IMR-90 (cell line): ENCODE measurements at regions not wholly inside any gene's neighbourhood (a gene's known extent, or its start where the extent isn't known, plus 50 kb on each side); places are given as distances from the start of the nearest gene placed in this dataset.

Experiments
- ATAC-seq: fragments of 200-7000 bp; cut with Tn5 transposase; 2 replicates; pipeline ENCODE4 v1.9.1; 2020; ENCODE audit warnings: low read depth, mild to moderate bottlenecking, moderate library complexity
- BruUV-seq: library from RNA; stranded (reverse); fragments of 400-500 nt; replicated peaks from 2 replicates; lab custom pipeline; 2021; lab: Mats Ljungman, UMichigan
- CTCF ChIA-PET: fragments of 300-600 bp; formaldehyde crosslinking; extraction: SDS; loops from one replicate; lab custom pipeline; 2021; ENCODE audit warnings: antibody characterized with exemption; lab: Yijun Ruan, JAX
- POLR2A ChIA-PET: fragments of 300-600 bp; sonication (Branson Sonifier 250); formaldehyde crosslinking; loops from one replicate; lab custom pipeline; 2022; ENCODE audit warnings: antibody characterized with exemption; ENCODE audit not compliant: unreplicated experiment; lab: Charles Lee
- DNase-seq: peaks from one replicate; pipeline ENCODE4 v3.0.0; 2013
- H2AFZ ChIP-seq: replicated peaks from 2 replicates; pipeline ENCODE3; 2013; ENCODE audit warnings: low read length, mild to moderate bottlenecking; ENCODE audit not compliant: poor library complexity
- H2AK5ac ChIP-seq: 2 replicates; pipeline ENCODE4 v1.6.1; 2013; ENCODE audit warnings: low read depth, low read length, inconsistent platforms
- H2AK9ac ChIP-seq: replicated peaks from 2 replicates; pipeline ENCODE3; 2013; ENCODE audit warnings: mild to moderate bottlenecking, low read depth, low read length, moderate library complexity; ENCODE audit not compliant: poor library complexity
- H2BK120ac ChIP-seq: 2 replicates; pipeline ENCODE4 v1.6.1; 2013; ENCODE audit warnings: low read depth, low read length, inconsistent platforms
- H2BK15ac ChIP-seq: 3 replicates; pipeline ENCODE4 v1.6.1; 2013; ENCODE audit warnings: low read depth, low read length, inconsistent platforms
- H2BK20ac ChIP-seq: 2 replicates; pipeline ENCODE4 v1.6.1; 2013; ENCODE audit warnings: low read depth, mild to moderate bottlenecking, inconsistent platforms, low read length, moderate library complexity
- H2BK5ac ChIP-seq: 2 replicates; pipeline ENCODE4 v1.6.1; 2013; ENCODE audit warnings: mild to moderate bottlenecking, low read depth, low read length, inconsistent platforms; ENCODE audit not compliant: poor library complexity, severe bottlenecking
- H3K14ac ChIP-seq: replicated peaks from 2 replicates; pipeline ENCODE4 v1.6.1; 2013; ENCODE audit warnings: low read depth, low read length, inconsistent platforms
- H3K18ac ChIP-seq: 2 replicates; pipeline ENCODE4 v1.6.1; 2013; ENCODE audit warnings: low read depth, low read length, control low read depth
- H3K23ac ChIP-seq: 2 replicates; pipeline ENCODE4 v1.6.1; 2013; ENCODE audit warnings: low read depth, low read length, inconsistent platforms
- H3K27ac ChIP-seq: 2 replicates; pipeline ENCODE4 v1.5.1; 2013; ENCODE audit warnings: mild to moderate bottlenecking, control low read depth, low read length; ENCODE audit not compliant: insufficient read depth
- H3K27me3 ChIP-seq: 2 replicates; pipeline ENCODE4 v1.6.1; 2013; ENCODE audit warnings: low read length; ENCODE audit not compliant: control insufficient read depth, insufficient read depth
- H3K36me3 ChIP-seq: 2 replicates; pipeline ENCODE4 v1.6.1; 2013; ENCODE audit warnings: low read length, mixed read lengths; ENCODE audit not compliant: control insufficient read depth, insufficient read depth
- H3K4ac ChIP-seq: 2 replicates; pipeline ENCODE4 v1.6.1; 2013; ENCODE audit warnings: low read depth, low read length, inconsistent platforms
- H3K4me1 ChIP-seq: 2 replicates; pipeline ENCODE4 v1.6.1; 2013; ENCODE audit warnings: low read length, mixed read lengths; ENCODE audit not compliant: control insufficient read depth, insufficient read depth
- H3K4me2 ChIP-seq: 2 replicates; pipeline ENCODE4 v1.6.1; 2013; ENCODE audit warnings: low read depth, mild to moderate bottlenecking, control low read depth, low read length, moderate library complexity
- H3K4me3 ChIP-seq: 2 replicates; pipeline ENCODE4 v1.5.1; 2013; ENCODE audit warnings: low read depth, mild to moderate bottlenecking, control low read depth, low read length, moderate library complexity; ENCODE audit not compliant: insufficient read depth
- H3K56ac ChIP-seq: 2 replicates; pipeline ENCODE4 v1.6.1; 2013; ENCODE audit warnings: low read length, inconsistent platforms; ENCODE audit not compliant: insufficient read depth; ENCODE audit errors: extremely low read depth
- H3K79me1 ChIP-seq, 2 experiments: 2 replicates each; pipeline ENCODE4 v1.6.1; 2013; ENCODE audit warnings: low read length in 2 of 2, inconsistent platforms in 1 of 2, low read depth in 1 of 2
- H3K9ac ChIP-seq: 2 replicates; pipeline ENCODE4 v1.6.1; 2013; ENCODE audit warnings: low read depth, low read length, control low read depth
- H3K9me1 ChIP-seq: 2 replicates; pipeline ENCODE4 v1.6.1; 2013; ENCODE audit warnings: low read length, inconsistent platforms; ENCODE audit not compliant: insufficient read depth
- H3K9me3 ChIP-seq: 2 replicates; pipeline ENCODE4 v1.6.1; 2013; ENCODE audit warnings: low read length; ENCODE audit not compliant: control insufficient read depth, insufficient read depth
- H4K20me1 ChIP-seq: 2 replicates; pipeline ENCODE4 v1.6.1; 2013; ENCODE audit warnings: low read length, inconsistent platforms; ENCODE audit not compliant: insufficient read depth
- H4K5ac ChIP-seq: 2 replicates; pipeline ENCODE4 v1.6.1; 2013; ENCODE audit warnings: mild to moderate bottlenecking, low read depth, low read length, control low read depth
- H4K8ac ChIP-seq, 2 experiments: 2 replicates each; pipeline ENCODE4 v1.6.1; 2013; ENCODE audit warnings: low read depth in 2 of 2, low read length in 2 of 2, control low read depth in 1 of 2, inconsistent platforms in 1 of 2
- H4K91ac ChIP-seq: 2 replicates; pipeline ENCODE4 v1.6.1; 2013; ENCODE audit warnings: low read depth, low read length, inconsistent platforms; ENCODE audit not compliant: insufficient read depth
- CEBPB ChIP-seq: IDR thresholded peaks from 2 replicates; pipeline ENCODE4 v1.6.1; 2012; ENCODE audit warnings: low read depth, low read length, improper control_type of control experiment
- MAFK ChIP-seq: IDR thresholded peaks from 2 replicates; pipeline ENCODE4 v1.6.1; 2012; ENCODE audit warnings: low read depth, low read length, improper control_type of control experiment
- RAD21 ChIP-seq: IDR thresholded peaks from 2 replicates; pipeline ENCODE4 v1.6.1; 2012; ENCODE audit warnings: low read length, improper control_type of control experiment
- RFX5 ChIP-seq: IDR thresholded peaks from 2 replicates; pipeline ENCODE4 v1.8.0; 2012; ENCODE audit warnings: low read depth, mild to moderate bottlenecking, low read length, moderate library complexity
- SMC3 ChIP-seq: fragments of 150-350 bp; IDR thresholded peaks from 2 replicates; pipeline ENCODE4 v1.6.1; 2016; ENCODE audit warnings: low read depth, mild to moderate bottlenecking, antibody characterized with exemption, low read length, moderate library complexity
- whole genome bisulfite sequencing, 2 experiments: methylation state at CpG; one replicate each; pipeline versions ENCODE4 v1.1.5 to v1.1.7; 2013; ENCODE audit warnings: missing lambda C conversion rate in 2 of 2; ENCODE audit not compliant: insufficient read length in 1 of 2; ENCODE audit errors: extremely low coverage in 2 of 2; 5-methylcytosine and 5-hydroxymethylcytosine counted together
- dilution Hi-C: fragments of 300-500 bp; cut with HindIII; formaldehyde crosslinking; loops from one replicate; pipeline ENCODE4 v1.14.3; 2018; ENCODE audit warnings: low sequenced_read_pairs; ENCODE audit not compliant: unreplicated experiment
- in situ Hi-C: fragments of 300-500 bp; cut with MboI; formaldehyde crosslinking; loops from 3 replicates; pipeline ENCODE4 v1.14.3; 2019; ENCODE audit warnings: low sequenced_read_pairs, inconsistent platforms, mixed read lengths
- intact Hi-C: fragments of 100-400 bp; cut with micrococcal nuclease; formaldehyde crosslinking; loops from 2 replicates; pipeline ENCODE4 v1.10.0; 2022

DNA sequence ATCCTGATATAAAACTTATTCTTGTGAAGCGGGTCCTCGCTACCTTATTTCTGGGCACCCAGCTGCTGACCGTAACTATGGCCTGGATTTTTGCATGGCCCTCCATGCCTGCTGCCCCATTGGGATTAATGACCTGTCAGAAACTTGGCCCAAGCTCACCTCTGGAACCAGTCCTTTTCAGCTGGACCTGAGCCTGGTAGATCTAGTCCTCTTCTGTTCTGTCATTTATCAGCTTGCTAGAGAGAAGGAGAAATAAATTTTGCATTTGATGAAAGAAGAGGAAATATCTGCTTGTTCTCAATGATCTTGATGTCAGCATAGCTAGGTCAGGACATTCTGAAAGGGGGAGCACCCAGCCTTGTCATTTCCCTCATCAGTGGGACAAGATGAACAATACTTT lies 387.8 kb upstream of the LARGE1 start:
- H4K20me1 ChIP-seq: no peaks in the 10 kb centered on the region
- no peak overlapping the region for H2BK5ac ChIP-seq
- dilution Hi-C loops (no loop called here), in situ Hi-C loops (no loop called here), intact Hi-C loops (no loop called here)
- H2AFZ ChIP-seq: no peak overlapping the region
- H3K36me3 ChIP-seq: no peaks in the 10 kb centered on the region
- no peak overlapping the region for H3K4me3 ChIP-seq
- H3K79me1 ChIP-seq: no peaks in the 10 kb centered on the region
- H3K4me2 ChIP-seq: no peak overlapping the region
- H4K8ac ChIP-seq: no peak overlapping the region
- BruUV-seq: no TSS peak
- no peak overlapping the region for H3K9ac ChIP-seq
- TF ChIP-seq CEBPB: no peak
- TF ChIP-seq SMC3: no peak
- TF ChIP-seq RAD21: no peak
- no peak for TF ChIP-seq RFX5
- TF ChIP-seq MAFK: no peak
- no peak overlapping the region for H2BK20ac ChIP-seq
- no peak overlapping the region for H4K5ac ChIP-seq
- no peak overlapping the region for H3K18ac ChIP-seq
- no peak overlapping the region for H4K91ac ChIP-seq
- no peaks in the 10 kb centered on the region for H3K27me3 ChIP-seq
- DNase-seq (no peak), ATAC-seq (no peak)
- no peak overlapping the region for H3K56ac ChIP-seq
- ChIA-PET POLR2A (no interaction called here), CTCF (no interaction called here)
- H3K9me3 ChIP-seq: peaks cover 20% of the 10 kb centered on the region
- H2BK120ac ChIP-seq: no peak overlapping the region
- H3K23ac ChIP-seq: no peak overlapping the region
- H3K4me1 ChIP-seq: no peaks in the 10 kb centered on the region
- whole genome bisulfite sequencing, 2 experiments: 71% methylated on average over 1 of the region's 3 CpGs; no CpG with 5 or more reads in 1 of the 2 experiments
- H2BK15ac ChIP-seq: no peak overlapping the region
- no peak overlapping the region for H2AK5ac ChIP-seq
- H3K14ac ChIP-seq: no peak overlapping the region
- H3K4ac ChIP-seq: no peak overlapping the region
- H2AK9ac ChIP-seq: no peak overlapping the region
- no peaks in the 10 kb centered on the region for H3K9me1 ChIP-seq
- no peak overlapping the region for H3K27ac ChIP-seq
